HG03039 (cell line): ENCODE measurements at regions not wholly inside any gene's neighbourhood (a gene's known extent, or its start where the extent isn't known, plus 50 kb on each side); places are given as distances from the start of the nearest gene placed in this dataset.
"Not testable (repeated sequence)": the region's sequence is repeated elsewhere in the genome, so short reads cannot be mapped to it uniquely, and the experiment has no call there.

Experiments
- ATAC-seq: cut with Tn5 transposase; IDR thresholded peaks from one replicate; pipeline ENCODE4 v1.9.1; 2021; ENCODE audit warnings: mild to moderate bottlenecking, moderate library complexity; ENCODE audit not compliant: unreplicated experiment

GRCh38 chr21:35982717-35983116 is 77.6 kb downstream of the SETD4 start:
- no peak for ATAC-seq

GRCh38 chr21:35981514-35982070 is 78.7 kb downstream of the SETD4 start:
- no peak for ATAC-seq

GRCh38 chr21:35980821-35981220 is 79.5 kb downstream of the SETD4 start:
- no peak for ATAC-seq

DNA sequence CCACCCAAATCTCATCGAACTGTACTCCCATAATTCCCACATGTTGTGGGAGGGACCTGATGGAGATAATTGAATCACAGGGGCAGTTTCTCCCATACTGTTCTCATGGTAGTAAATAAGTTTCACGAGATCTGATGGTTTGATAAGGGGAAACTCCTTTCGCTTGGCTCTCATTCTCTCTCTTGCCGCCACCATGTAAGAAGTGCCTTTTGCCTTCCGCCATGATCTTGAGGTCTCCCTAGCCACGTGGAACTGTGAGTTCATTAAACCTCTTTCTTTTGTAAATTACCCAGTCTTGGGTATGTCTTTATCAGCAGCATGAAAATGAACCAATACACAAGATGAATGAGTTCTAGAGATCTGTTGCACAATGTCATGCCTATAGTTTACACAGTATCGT is 82.5 kb downstream of the SETD4 start:
- not testable (repeated sequence) for ATAC-seq

GRCh38 chr21:35976929-35977328 is 83.4 kb downstream of the SETD4 start:
- no peak for ATAC-seq

GRCh38 chr21:35976481-35976880 is 83.8 kb downstream of the SETD4 start:
- ATAC-seq = no peak

- ATAC-seq = no peak
Observed at GRCh38 chr21:35974775-35975174, 85.6 kb downstream of the SETD4 start.

- no peak for ATAC-seq
Observed at GRCh38 chr21:35971824-35972223, 88.5 kb downstream of the SETD4 start.

GRCh38 chr21:35969281-35969680 is 91.0 kb downstream of the SETD4 start:
- no peak for ATAC-seq

DNA sequence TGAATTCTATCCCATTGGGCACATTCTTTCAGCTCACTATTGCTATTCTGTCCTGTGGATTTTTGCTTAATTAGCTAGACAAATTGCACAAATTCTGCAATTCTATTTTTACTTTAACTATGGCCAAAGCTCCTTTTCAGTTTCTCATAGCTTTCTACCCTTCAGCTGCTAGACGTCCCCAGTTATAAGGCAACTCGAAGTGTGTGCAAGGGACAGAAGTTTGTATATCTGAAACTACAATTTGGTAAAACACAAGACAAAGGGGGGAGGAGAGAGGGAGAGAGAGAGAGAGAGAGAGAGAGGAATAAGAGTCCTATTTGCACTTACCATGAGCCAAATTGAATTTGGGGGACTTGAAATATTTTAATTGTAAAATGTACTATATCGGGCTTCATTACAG is 91.8 kb downstream of the SETD4 start:
- ATAC-seq = no peak

DNA sequence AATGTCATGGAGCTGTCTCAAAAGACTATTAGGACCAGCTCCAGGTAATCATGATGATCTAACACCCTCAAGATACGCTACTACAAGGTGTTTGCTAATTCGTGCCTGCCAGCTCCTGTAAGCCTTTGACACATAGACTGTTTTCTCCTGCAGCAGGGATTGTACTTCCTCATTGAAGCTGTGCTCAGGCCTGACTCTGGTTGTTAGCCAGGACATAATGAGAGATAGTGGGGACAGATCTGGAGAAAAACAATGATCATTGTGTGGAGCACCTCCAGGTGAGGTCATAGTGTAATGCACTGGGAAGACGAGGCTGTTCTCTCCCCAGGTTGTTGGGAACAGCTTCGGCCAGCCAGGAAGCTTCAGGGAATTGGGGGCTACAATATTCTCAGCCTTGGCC is 94.6 kb downstream of the SETD4 start:
- ATAC-seq = no peak

DNA sequence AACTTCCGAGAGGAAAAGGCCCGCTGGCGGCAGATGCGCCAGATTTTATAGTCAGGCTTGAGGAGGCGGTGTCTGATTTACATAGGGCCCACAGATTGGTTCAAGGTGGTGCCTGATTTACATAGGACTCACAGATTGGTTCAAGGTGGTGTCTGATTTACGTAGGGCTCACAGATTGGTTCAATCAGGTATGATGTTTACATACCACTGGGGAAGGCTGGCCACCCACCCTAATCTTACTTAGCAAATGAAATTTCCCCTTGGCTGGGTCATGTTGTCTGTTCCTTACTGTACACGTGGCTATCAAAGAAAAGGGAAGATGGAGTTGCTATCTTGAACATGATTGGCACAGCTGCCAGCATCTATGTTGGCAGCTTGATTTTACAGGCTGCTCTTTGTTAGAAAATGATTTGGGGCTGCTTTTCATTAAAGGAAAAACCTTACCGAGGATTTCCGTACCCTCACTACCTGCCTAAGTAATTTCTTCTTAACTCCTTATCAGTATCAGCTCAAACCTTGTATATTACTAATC is 96.3 kb downstream of the SETD4 start:
- ATAC-seq = no peak

DNA sequence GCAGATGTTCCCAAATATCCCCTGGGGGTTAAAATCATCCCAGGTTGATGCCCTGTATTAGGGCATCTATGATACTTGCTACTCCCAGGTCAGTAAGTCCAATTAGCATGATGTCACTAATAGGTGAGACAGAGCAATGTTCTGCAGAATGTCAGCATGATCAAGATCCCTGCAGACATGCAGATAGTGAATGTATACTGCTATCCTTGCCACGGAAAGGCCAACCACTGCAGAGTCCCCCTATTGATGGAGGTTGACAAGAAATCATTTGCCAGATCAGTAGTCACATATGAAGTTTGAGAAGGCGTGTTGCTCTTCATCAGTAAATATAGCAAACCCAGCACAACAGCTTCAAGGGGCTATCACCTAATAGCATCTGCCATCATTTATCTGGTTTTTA is 97.4 kb downstream of the SETD4 start:
- no peak for ATAC-seq

- no peak for ATAC-seq
Observed at GRCh38 chr21:35954066-35954465, 106.3 kb downstream of the SETD4 start.

DNA sequence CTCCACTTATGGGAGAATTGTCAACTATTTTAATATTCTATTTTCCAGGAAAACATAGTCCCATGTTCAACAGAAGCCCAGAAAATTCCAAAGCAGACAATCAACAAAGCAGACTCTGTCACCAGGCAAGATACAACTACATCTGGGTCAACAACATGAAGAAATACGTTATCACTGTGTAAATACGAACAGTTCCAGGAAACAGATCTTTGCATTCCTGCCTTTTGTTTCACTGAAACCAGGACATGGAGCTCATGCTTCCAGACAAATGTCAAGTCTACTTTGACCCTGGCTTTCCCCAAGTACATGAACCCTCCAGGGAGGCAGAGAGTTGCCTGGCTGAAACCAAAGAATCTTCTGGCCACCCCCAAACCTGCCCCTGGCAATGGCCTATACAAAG is 106.7 kb downstream of the SETD4 start:
- no peak for ATAC-seq

- no peak for ATAC-seq
Observed at GRCh38 chr21:35952651-35953340, 107.5 kb downstream of the SETD4 start.

- no peak for ATAC-seq
Observed at GRCh38 chr21:35948982-35949381, 111.3 kb downstream of the SETD4 start.

DNA sequence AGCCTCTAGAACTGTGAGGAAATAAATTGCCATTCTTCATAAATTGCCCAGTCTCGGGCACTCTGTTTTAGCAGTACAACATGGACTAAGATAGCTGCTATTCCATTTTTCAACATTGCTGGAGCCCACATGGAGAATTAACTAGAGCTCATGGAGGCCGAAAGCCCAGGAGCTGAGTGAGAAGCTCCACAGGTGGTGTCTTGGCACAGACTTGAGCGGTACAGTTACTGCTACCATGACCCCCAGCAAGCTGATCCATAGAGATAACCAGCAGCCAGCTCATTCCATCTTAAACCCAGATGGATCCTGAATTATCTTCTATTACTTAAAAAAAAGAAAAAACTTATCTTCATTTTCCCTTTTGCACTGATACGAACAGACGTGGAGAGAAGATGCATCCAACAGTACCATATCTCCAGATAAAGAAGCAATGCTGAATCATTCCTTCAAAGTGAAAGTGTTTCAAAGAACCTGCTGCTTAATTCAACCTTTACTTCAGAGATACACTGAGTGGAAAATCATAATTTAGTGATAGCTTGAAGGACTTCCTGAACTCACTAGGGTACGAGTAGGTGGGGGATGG is 115.1 kb downstream of the SETD4 start:
- ATAC-seq = no peak

DNA sequence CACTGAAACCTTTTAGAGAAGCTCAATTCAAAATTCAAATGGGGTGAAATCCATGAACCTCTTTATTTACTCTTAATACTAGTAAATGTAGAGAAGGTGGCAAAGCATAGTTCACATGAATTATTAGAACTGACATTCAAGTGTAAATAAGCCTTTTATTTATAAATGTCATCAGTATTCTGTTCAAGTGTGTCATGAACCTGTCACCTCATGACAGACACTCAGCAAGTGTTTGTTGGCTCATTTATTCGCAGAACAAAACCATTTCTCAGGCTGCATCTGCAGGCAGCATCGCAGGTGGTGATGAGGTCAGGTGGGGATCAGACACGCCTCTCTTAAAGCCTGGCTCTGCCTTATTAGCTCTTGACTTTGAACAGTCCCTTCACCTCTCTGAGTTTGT is 116.6 kb downstream of the SETD4 start:
- ATAC-seq = no peak

DNA sequence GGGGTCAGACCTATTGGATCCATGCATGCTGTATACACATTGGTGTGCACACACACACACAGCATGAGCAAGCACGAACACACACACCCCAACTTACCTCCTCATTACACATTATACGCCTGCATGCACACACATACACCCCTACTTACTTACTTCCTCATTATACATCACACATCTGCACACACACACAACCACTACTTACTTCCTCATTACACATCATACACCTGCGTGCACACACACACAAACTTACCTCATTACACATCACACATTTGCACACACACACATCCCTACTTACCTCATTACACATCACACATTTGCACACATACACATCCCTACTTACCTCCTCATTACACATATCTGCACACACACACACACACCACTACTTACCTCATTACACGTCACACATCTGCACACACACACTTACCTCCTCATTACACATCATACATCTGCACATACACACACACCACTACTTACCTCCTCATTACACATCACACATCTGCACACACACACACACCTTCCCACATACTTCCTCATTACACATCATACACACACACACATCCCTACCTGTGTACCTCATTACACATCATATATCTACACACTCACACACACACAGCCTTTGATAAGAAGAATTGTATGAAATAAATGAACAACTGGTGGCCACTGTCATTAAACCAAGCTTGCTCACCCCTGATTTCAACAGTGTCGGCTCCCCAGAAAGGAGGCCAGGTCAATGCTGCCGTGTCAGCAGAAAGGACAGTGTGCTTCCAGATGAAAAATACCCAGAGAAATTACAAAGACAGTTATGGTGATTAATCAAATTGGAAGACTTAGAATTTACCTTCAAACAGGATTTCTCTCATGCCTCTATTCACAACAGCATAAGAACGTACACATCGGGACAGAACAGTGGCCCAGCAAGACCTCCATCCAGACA is 117.8 kb downstream of the SETD4 start:
- ATAC-seq = no peak
